ENCODE measurements at regions not wholly inside any gene's neighbourhood (a gene's known extent, or its start where the extent isn't known, plus 50 kb on each side); places are given as distances from the start of the nearest gene placed in this dataset.

GRCh38 chr4:156578005-156578404 is 393.6 kb downstream of the PDGFC start:
- TF ChIP-seq CTCF (IDR thresholded peaks at IDR 0.05) = no peak
- no peak for DNase-seq
- Mint-ChIP-seq H3K4me3 (no peak overlapping the region), H3K36me3 (ENCODE audit: low read depth) (no peaks in the 10 kb centered on the region), H3K27me3 (ENCODE audit: insufficient read depth) (no peaks in the 10 kb centered on the region), H3K9me3 (no peaks in the 10 kb centered on the region), H3K4me1 (ENCODE audit: low read depth) (peaks cover 50% of the 10 kb centered on the region), H3K27ac (no peak overlapping the region)

- H3K36me3 Mint-ChIP-seq (ENCODE audit: low read depth) = no peaks in the 10 kb centered on the region
- H3K27ac Mint-ChIP-seq = peak overlapping the region; percentile 5; the same call in 1 of the 2 replicates
- no peak overlapping the region for H3K4me3 Mint-ChIP-seq
- H3K27me3 Mint-ChIP-seq (ENCODE audit: insufficient read depth) = no peaks in the 10 kb centered on the region
- no peaks in the 10 kb centered on the region for H3K9me3 Mint-ChIP-seq
- TF ChIP-seq CTCF (IDR thresholded peaks at IDR 0.05) = no peak
- no peak for DNase-seq
- H3K4me1 Mint-ChIP-seq (ENCODE audit: low read depth) = peaks cover 49% of the 10 kb centered on the region
These were observed 394.7 kb downstream of the PDGFC start for GRCh38 chr4:156576946-156577345.

- no peak overlapping the region for H3K4me3 Mint-ChIP-seq
- TF ChIP-seq CTCF (IDR thresholded peaks at IDR 0.05) = peak; percentile 6; the same call in 1 of the 2 replicates
- no peak overlapping the region for H3K27ac Mint-ChIP-seq
- H3K9me3 Mint-ChIP-seq = no peaks in the 10 kb centered on the region
- no peak for DNase-seq
- H3K36me3 Mint-ChIP-seq (ENCODE audit: low read depth) = no peaks in the 10 kb centered on the region
- H3K4me1 Mint-ChIP-seq (ENCODE audit: low read depth) = peaks cover 35% of the 10 kb centered on the region
- H3K27me3 Mint-ChIP-seq (ENCODE audit: insufficient read depth) = peaks cover 2% of the 10 kb centered on the region; the same call in 1 of the 2 replicates
These were observed 396.0 kb downstream of the PDGFC start for GRCh38 chr4:156575430-156576073.

- Mint-ChIP-seq H3K36me3 (ENCODE audit: low read depth) (peaks cover 5% of the 10 kb centered on the region; the same call in 1 of the 2 replicates), H3K27ac (no peak overlapping the region), H3K27me3 (ENCODE audit: insufficient read depth) (peaks cover 2% of the 10 kb centered on the region; the same call in 1 of the 2 replicates), H3K4me1 (ENCODE audit: low read depth) (peaks cover 20% of the 10 kb centered on the region), H3K4me3 (no peak overlapping the region), H3K9me3 (no peaks in the 10 kb centered on the region)
- no peak for TF ChIP-seq CTCF (IDR thresholded peaks at IDR 0.05)
- DNase-seq = no peak
These were observed 400.5 kb downstream of the PDGFC start for GRCh38 chr4:156571146-156571545.

- Mint-ChIP-seq H3K27me3 (ENCODE audit: insufficient read depth) (peaks cover 2% of the 10 kb centered on the region; the same call in 1 of the 2 replicates), H3K27ac (no peak overlapping the region), H3K4me1 (ENCODE audit: low read depth) (peaks cover 20% of the 10 kb centered on the region), H3K36me3 (ENCODE audit: low read depth) (peaks cover 5% of the 10 kb centered on the region; the same call in 1 of the 2 replicates), H3K9me3 (no peaks in the 10 kb centered on the region), H3K4me3 (no peak overlapping the region)
- TF ChIP-seq CTCF (IDR thresholded peaks at IDR 0.05) = no peak
- no peak for DNase-seq
These were observed 402.1 kb downstream of the PDGFC start for GRCh38 chr4:156569535-156569934.

All from HFFc6 (cell line).